HUES64 (cell line): ENCODE measurements at regions not wholly inside any gene's neighbourhood (a gene's known extent, or its start where the extent isn't known, plus 50 kb on each side); places are given as distances from the start of the nearest gene placed in this dataset.

Experiments used
- H3K27ac ChIP-seq: 2 replicates; pipeline ENCODE4 v1.7.0; 2013; ENCODE audit warnings: low read depth, low read length, inconsistent platforms
- H3K27me3 ChIP-seq: 2 replicates; pipeline ENCODE4 v1.6.1; 2013; ENCODE audit warnings: mild to moderate bottlenecking, low read length; ENCODE audit not compliant: insufficient read depth
- H3K36me3 ChIP-seq: 2 replicates; pipeline ENCODE4 v1.6.1; 2013; ENCODE audit warnings: mild to moderate bottlenecking, low read length; ENCODE audit not compliant: insufficient read depth
- H3K4me1 ChIP-seq: 2 replicates; pipeline ENCODE4 v1.6.1; 2013; ENCODE audit warnings: mild to moderate bottlenecking, low read length, moderate library complexity; ENCODE audit not compliant: insufficient read depth
- H3K4me3 ChIP-seq: 2 replicates; pipeline ENCODE4 v1.5.1; 2013; ENCODE audit warnings: mild to moderate bottlenecking, low read length, moderate library complexity
- H3K9ac ChIP-seq: 2 replicates; pipeline ENCODE4 v1.6.1; 2013; ENCODE audit warnings: mild to moderate bottlenecking, low read depth, low read length
- H3K9me3 ChIP-seq: 2 replicates; pipeline ENCODE4 v1.6.1; 2013; ENCODE audit warnings: low read depth, low read length; ENCODE audit not compliant: insufficient read depth
- WGBS: fragments of 150-250, 120-280 bp; methylation state at CpG from one replicate; pipeline ENCODE4 v1.1.7; 2013; ENCODE audit warnings: missing lambda C conversion rate; 5-methylcytosine and 5-hydroxymethylcytosine counted together

- H3K9ac ChIP-seq: no peak overlapping the region
- WGBS: 95% methylated on average over 3 of the region's 3 CpGs
- no peak overlapping the region for H3K27ac ChIP-seq
- peaks cover 8% of the 10 kb centered on the region for H3K4me1 ChIP-seq
- no peaks in the 10 kb centered on the region for H3K27me3 ChIP-seq
- H3K36me3 ChIP-seq: no peaks in the 10 kb centered on the region
- 0 out of 2 replicates have a peak, but pooled peaks cover 3% of the 10 kb centered on the region for H3K9me3 ChIP-seq
- no peak overlapping the region for H3K4me3 ChIP-seq
These were observed 191.9 kb upstream of the FMN2 start for GRCh38 chr1:239899747-239900146.

DNA sequence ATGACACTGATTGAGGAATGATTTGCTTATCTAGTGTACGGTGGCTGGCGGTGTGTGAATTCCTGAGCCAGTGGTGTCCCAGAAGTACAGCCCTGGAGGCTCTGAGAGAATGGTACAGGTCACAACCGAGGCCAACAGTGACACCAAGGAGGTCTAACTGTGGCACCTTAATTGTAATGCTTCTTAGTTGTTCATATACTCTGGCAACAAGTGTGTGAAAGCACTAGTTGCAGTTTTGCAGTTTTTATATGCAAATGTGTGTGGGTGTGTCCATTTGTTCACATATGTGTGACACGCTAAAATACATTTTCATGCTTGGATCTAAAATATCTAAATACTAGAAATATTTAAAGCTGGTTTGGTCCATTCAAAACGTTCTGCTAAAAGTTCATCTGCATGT, 185.3 kb upstream of the FMN2 start:
- H3K4me1 ChIP-seq: no peaks in the 10 kb centered on the region
- no peak overlapping the region for H3K4me3 ChIP-seq
- WGBS: 95% methylated on average over 4 of the region's 5 CpGs
- H3K9ac ChIP-seq: no peak overlapping the region
- H3K9me3 ChIP-seq: no peaks in the 10 kb centered on the region
- no peak overlapping the region for H3K27ac ChIP-seq
- H3K36me3 ChIP-seq: 0 out of 2 replicates have a peak, but pooled peaks cover 2% of the 10 kb centered on the region
- no peaks in the 10 kb centered on the region for H3K27me3 ChIP-seq

GRCh38 chr1:239909898-239910297, 181.8 kb upstream of the FMN2 start:
- H3K9me3 ChIP-seq: no peaks in the 10 kb centered on the region
- peaks cover 13% of the 10 kb centered on the region for H3K4me1 ChIP-seq
- WGBS: 93% methylated on average over 10 of the region's 10 CpGs
- no peak overlapping the region for H3K27ac ChIP-seq
- H3K9ac ChIP-seq: no peak overlapping the region
- H3K36me3 ChIP-seq: 0 out of 2 replicates have a peak, but pooled peaks cover 2% of the 10 kb centered on the region
- no peaks in the 10 kb centered on the region for H3K27me3 ChIP-seq
- no peak overlapping the region for H3K4me3 ChIP-seq

GRCh38 chr1:239912471-239912870, 179.2 kb upstream of the FMN2 start:
- peaks cover 19% of the 10 kb centered on the region for H3K4me1 ChIP-seq

DNA sequence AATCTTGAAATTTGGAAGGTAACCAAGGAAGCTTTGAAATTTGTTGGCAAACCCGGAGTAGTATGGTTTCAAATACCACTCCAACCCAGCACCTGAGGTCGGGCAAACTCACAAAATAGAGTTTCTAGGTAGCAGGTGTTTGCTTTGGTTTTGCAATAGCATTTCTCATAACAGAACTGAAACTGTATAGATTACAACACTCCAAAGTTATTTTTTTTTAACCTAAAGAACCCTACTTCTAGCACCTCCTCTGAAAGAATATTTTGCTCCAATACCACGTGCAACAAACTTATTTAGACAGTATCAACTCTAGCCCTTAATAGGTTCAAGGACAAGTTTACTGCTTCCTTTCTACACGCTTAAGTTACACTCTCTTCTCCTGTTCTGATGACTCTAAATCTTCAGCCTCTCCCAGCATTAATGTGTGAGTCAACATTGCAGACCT, 178.5 kb upstream of the FMN2 start:
- no peaks in the 10 kb centered on the region for H3K27me3 ChIP-seq
- no peak overlapping the region for H3K27ac ChIP-seq
- no peak overlapping the region for H3K4me3 ChIP-seq
- peaks cover 19% of the 10 kb centered on the region for H3K4me1 ChIP-seq
- 96% methylated on average over 4 of the region's 4 CpGs for WGBS
- H3K9me3 ChIP-seq: no peaks in the 10 kb centered on the region
- H3K9ac ChIP-seq: no peak overlapping the region
- no peaks in the 10 kb centered on the region for H3K36me3 ChIP-seq

More at GRCh38 chr1:239912471-239912870, 179.2 kb upstream of the FMN2 start:
- 0 out of 2 replicates have a peak, but pooled peaks cover 2% of the 10 kb centered on the region for H3K36me3 ChIP-seq
- H3K4me3 ChIP-seq: no peak overlapping the region
- H3K9me3 ChIP-seq: no peaks in the 10 kb centered on the region
- no peak overlapping the region for H3K27ac ChIP-seq
- H3K9ac ChIP-seq: no peak overlapping the region
- no peaks in the 10 kb centered on the region for H3K27me3 ChIP-seq
- WGBS: 92% methylated on average over 6 of the region's 6 CpGs

DNA sequence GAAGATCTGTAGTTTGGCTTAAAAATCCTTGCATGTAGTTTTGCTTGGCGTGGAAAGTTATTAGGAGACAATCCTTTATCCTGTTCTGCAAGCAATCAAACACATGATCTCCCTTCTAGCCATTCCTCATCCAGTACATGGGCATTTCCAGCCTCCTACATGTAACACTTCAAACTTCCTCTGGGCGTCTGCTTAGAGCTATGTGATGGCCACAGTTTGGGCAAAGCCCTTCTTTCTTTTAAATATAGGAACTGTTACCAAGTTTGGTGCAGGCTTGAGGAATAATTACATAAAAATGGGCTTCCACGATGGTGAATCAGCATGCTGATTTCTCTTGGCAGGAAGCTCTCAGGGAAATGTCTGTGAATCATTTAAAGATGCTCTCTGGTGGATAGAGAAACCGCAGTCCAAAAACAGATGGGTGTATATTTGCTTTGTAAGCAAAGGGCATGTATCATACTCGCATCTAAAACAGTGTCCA, 176.9 kb upstream of the FMN2 start:
- Histone ChIP-seq H3K4me3 (no peak overlapping the region), H3K9ac (no peak overlapping the region)
- 51% methylated on average over 5 of the region's 5 CpGs for WGBS

DNA sequence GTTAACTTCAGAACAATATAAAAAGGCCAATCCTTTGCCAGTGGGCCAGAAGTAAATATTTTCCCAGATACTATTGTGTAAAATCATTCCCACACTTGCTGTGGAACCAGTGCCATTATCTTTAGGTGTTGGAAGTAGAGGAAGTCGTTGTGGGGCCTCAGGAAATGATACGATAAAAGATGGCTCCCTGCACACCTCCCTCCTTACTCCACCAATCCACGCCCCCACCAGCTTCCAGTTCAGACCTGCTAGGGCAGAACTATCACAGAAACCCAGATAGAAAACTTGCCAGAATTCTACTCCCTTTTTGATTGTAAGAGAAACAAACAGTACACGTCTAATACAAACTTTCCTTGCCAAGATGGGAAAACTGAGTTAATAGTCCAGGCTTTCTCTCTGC, 173.0 kb upstream of the FMN2 start:
- H3K4me3 ChIP-seq: no peak overlapping the region
- 94% methylated on average over 3 of the region's 4 CpGs for whole genome bisulfite sequencing
- no peak overlapping the region for H3K9ac ChIP-seq
- H3K36me3 ChIP-seq: no peaks in the 10 kb centered on the region
- H3K27me3 ChIP-seq: no peaks in the 10 kb centered on the region
- H3K4me1 ChIP-seq: peaks cover 18% of the 10 kb centered on the region
- no peaks in the 10 kb centered on the region for H3K9me3 ChIP-seq
- no peak overlapping the region for H3K27ac ChIP-seq

More for the DNA sequence above, 176.9 kb upstream of the FMN2 start:
- Histone ChIP-seq H3K36me3 (no peaks in the 10 kb centered on the region), H3K4me1 (peaks cover 19% of the 10 kb centered on the region), H3K27me3 (no peaks in the 10 kb centered on the region), H3K9me3 (no peaks in the 10 kb centered on the region), H3K27ac (0 out of 2 replicates have a peak overlapping the region, but pooled peaks have one; percentile 5)

- H3K9ac ChIP-seq: no peak overlapping the region
- no peak overlapping the region for H3K4me3 ChIP-seq
- no peak overlapping the region for H3K27ac ChIP-seq
- H3K27me3 ChIP-seq: no peaks in the 10 kb centered on the region
- WGBS: 91% methylated on average over 2 of the region's 2 CpGs
- H3K36me3 ChIP-seq: no peaks in the 10 kb centered on the region
- H3K4me1 ChIP-seq: peaks cover 4% of the 10 kb centered on the region; the same call in 1 of the 2 replicates
- H3K9me3 ChIP-seq: peaks cover 8% of the 10 kb centered on the region
These were observed 171.5 kb upstream of the FMN2 start for GRCh38 chr1:239920214-239920613.

GRCh38 chr1:239922778-239923522, 168.7 kb upstream of the FMN2 start:
- H3K4me1 ChIP-seq: no peaks in the 10 kb centered on the region
- no peak overlapping the region for H3K4me3 ChIP-seq
- H3K9ac ChIP-seq: no peak overlapping the region
- peaks cover 14% of the 10 kb centered on the region for H3K9me3 ChIP-seq
- H3K36me3 ChIP-seq: no peaks in the 10 kb centered on the region
- 67% methylated on average over 4 of the region's 4 CpGs for WGBS
- H3K27me3 ChIP-seq: no peaks in the 10 kb centered on the region
- H3K27ac ChIP-seq: no peak overlapping the region

GRCh38 chr1:239924741-239925350, 166.8 kb upstream of the FMN2 start:
- Histone ChIP-seq H3K27ac (no peak overlapping the region), H3K9ac (no peak overlapping the region), H3K4me1 (no peaks in the 10 kb centered on the region), H3K36me3 (no peaks in the 10 kb centered on the region), H3K4me3 (no peak overlapping the region), H3K9me3 (peaks cover 14% of the 10 kb centered on the region), H3K27me3 (no peaks in the 10 kb centered on the region)
- 97% methylated on average over 30 of the region's 30 CpGs for WGBS

DNA sequence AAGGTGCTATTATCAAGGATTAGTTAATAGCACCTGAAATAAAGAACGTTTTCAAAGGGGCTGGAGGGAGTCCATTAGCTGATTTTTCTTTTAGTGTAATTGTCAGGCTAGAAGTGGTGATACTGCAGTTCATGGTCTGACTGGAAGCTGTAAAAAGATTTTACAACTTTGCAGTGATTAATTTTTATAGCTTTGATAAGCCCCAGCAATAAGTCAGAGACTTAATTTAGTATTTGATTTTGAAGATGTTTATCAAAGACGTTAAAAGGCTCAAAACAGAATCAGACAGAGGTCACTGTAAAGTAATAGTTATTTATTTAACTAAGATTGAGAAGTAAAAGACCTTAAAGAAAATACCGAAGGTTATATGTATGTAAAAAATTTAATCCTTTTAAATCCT, 165.5 kb upstream of the FMN2 start:
- H3K9me3 ChIP-seq: peaks cover 14% of the 10 kb centered on the region
- H3K9ac ChIP-seq: no peak overlapping the region
- H3K36me3 ChIP-seq: no peaks in the 10 kb centered on the region
- H3K4me1 ChIP-seq: no peaks in the 10 kb centered on the region
- 85% methylated on average over 2 of the region's 3 CpGs for WGBS
- no peak overlapping the region for H3K4me3 ChIP-seq
- H3K27me3 ChIP-seq: no peaks in the 10 kb centered on the region
- no peak overlapping the region for H3K27ac ChIP-seq
